IMR-90 (cell line): ENCODE measurements at regions not wholly inside any gene's neighbourhood (a gene's known extent, or its start where the extent isn't known, plus 50 kb on each side); places are given as distances from the start of the nearest gene placed in this dataset.

Experiments
- ATAC-seq: fragments of 200-7000 bp; cut with Tn5 transposase; 2 replicates; pipeline ENCODE4 v1.9.1; 2020; ENCODE audit warnings: low read depth, mild to moderate bottlenecking, moderate library complexity
- BruUV-seq: library from RNA; stranded (reverse); fragments of 400-500 nt; replicated peaks from 2 replicates; lab custom pipeline; 2021; lab: Mats Ljungman, UMichigan
- CTCF ChIA-PET: fragments of 300-600 bp; formaldehyde crosslinking; extraction: SDS; loops from one replicate; lab custom pipeline; 2021; ENCODE audit warnings: antibody characterized with exemption; lab: Yijun Ruan, JAX
- POLR2A ChIA-PET: fragments of 300-600 bp; sonication (Branson Sonifier 250); formaldehyde crosslinking; loops from one replicate; lab custom pipeline; 2022; ENCODE audit warnings: antibody characterized with exemption; ENCODE audit not compliant: unreplicated experiment; lab: Charles Lee
- DNase-seq: peaks from one replicate; pipeline ENCODE4 v3.0.0; 2013
- H2AFZ ChIP-seq: replicated peaks from 2 replicates; pipeline ENCODE3; 2013; ENCODE audit warnings: low read length, mild to moderate bottlenecking; ENCODE audit not compliant: poor library complexity
- H2AK5ac ChIP-seq: 2 replicates; pipeline ENCODE4 v1.6.1; 2013; ENCODE audit warnings: low read depth, low read length, inconsistent platforms
- H2AK9ac ChIP-seq: replicated peaks from 2 replicates; pipeline ENCODE3; 2013; ENCODE audit warnings: mild to moderate bottlenecking, low read depth, low read length, moderate library complexity; ENCODE audit not compliant: poor library complexity
- H2BK120ac ChIP-seq: 2 replicates; pipeline ENCODE4 v1.6.1; 2013; ENCODE audit warnings: low read depth, low read length, inconsistent platforms
- H2BK15ac ChIP-seq: 3 replicates; pipeline ENCODE4 v1.6.1; 2013; ENCODE audit warnings: low read depth, low read length, inconsistent platforms
- H2BK20ac ChIP-seq: 2 replicates; pipeline ENCODE4 v1.6.1; 2013; ENCODE audit warnings: low read depth, mild to moderate bottlenecking, inconsistent platforms, low read length, moderate library complexity
- H2BK5ac ChIP-seq: 2 replicates; pipeline ENCODE4 v1.6.1; 2013; ENCODE audit warnings: mild to moderate bottlenecking, low read depth, low read length, inconsistent platforms; ENCODE audit not compliant: poor library complexity, severe bottlenecking
- H3K14ac ChIP-seq: replicated peaks from 2 replicates; pipeline ENCODE4 v1.6.1; 2013; ENCODE audit warnings: low read depth, low read length, inconsistent platforms
- H3K18ac ChIP-seq: 2 replicates; pipeline ENCODE4 v1.6.1; 2013; ENCODE audit warnings: low read depth, low read length, control low read depth
- H3K23ac ChIP-seq: 2 replicates; pipeline ENCODE4 v1.6.1; 2013; ENCODE audit warnings: low read depth, low read length, inconsistent platforms
- H3K27ac ChIP-seq: 2 replicates; pipeline ENCODE4 v1.5.1; 2013; ENCODE audit warnings: mild to moderate bottlenecking, control low read depth, low read length; ENCODE audit not compliant: insufficient read depth
- H3K27me3 ChIP-seq: 2 replicates; pipeline ENCODE4 v1.6.1; 2013; ENCODE audit warnings: low read length; ENCODE audit not compliant: control insufficient read depth, insufficient read depth
- H3K36me3 ChIP-seq: 2 replicates; pipeline ENCODE4 v1.6.1; 2013; ENCODE audit warnings: low read length, mixed read lengths; ENCODE audit not compliant: control insufficient read depth, insufficient read depth
- H3K4ac ChIP-seq: 2 replicates; pipeline ENCODE4 v1.6.1; 2013; ENCODE audit warnings: low read depth, low read length, inconsistent platforms
- H3K4me1 ChIP-seq: 2 replicates; pipeline ENCODE4 v1.6.1; 2013; ENCODE audit warnings: low read length, mixed read lengths; ENCODE audit not compliant: control insufficient read depth, insufficient read depth
- H3K4me2 ChIP-seq: 2 replicates; pipeline ENCODE4 v1.6.1; 2013; ENCODE audit warnings: low read depth, mild to moderate bottlenecking, control low read depth, low read length, moderate library complexity
- H3K4me3 ChIP-seq: 2 replicates; pipeline ENCODE4 v1.5.1; 2013; ENCODE audit warnings: low read depth, mild to moderate bottlenecking, control low read depth, low read length, moderate library complexity; ENCODE audit not compliant: insufficient read depth
- H3K56ac ChIP-seq: 2 replicates; pipeline ENCODE4 v1.6.1; 2013; ENCODE audit warnings: low read length, inconsistent platforms; ENCODE audit not compliant: insufficient read depth; ENCODE audit errors: extremely low read depth
- H3K79me1 ChIP-seq, 2 experiments: 2 replicates each; pipeline ENCODE4 v1.6.1; 2013; ENCODE audit warnings: low read length in 2 of 2, inconsistent platforms in 1 of 2, low read depth in 1 of 2
- H3K9ac ChIP-seq: 2 replicates; pipeline ENCODE4 v1.6.1; 2013; ENCODE audit warnings: low read depth, low read length, control low read depth
- H3K9me1 ChIP-seq: 2 replicates; pipeline ENCODE4 v1.6.1; 2013; ENCODE audit warnings: low read length, inconsistent platforms; ENCODE audit not compliant: insufficient read depth
- H3K9me3 ChIP-seq: 2 replicates; pipeline ENCODE4 v1.6.1; 2013; ENCODE audit warnings: low read length; ENCODE audit not compliant: control insufficient read depth, insufficient read depth
- H4K20me1 ChIP-seq: 2 replicates; pipeline ENCODE4 v1.6.1; 2013; ENCODE audit warnings: low read length, inconsistent platforms; ENCODE audit not compliant: insufficient read depth
- H4K5ac ChIP-seq: 2 replicates; pipeline ENCODE4 v1.6.1; 2013; ENCODE audit warnings: mild to moderate bottlenecking, low read depth, low read length, control low read depth
- H4K8ac ChIP-seq, 2 experiments: 2 replicates each; pipeline ENCODE4 v1.6.1; 2013; ENCODE audit warnings: low read depth in 2 of 2, low read length in 2 of 2, control low read depth in 1 of 2, inconsistent platforms in 1 of 2
- H4K91ac ChIP-seq: 2 replicates; pipeline ENCODE4 v1.6.1; 2013; ENCODE audit warnings: low read depth, low read length, inconsistent platforms; ENCODE audit not compliant: insufficient read depth
- BHLHE40 ChIP-seq: fragments of 150-350 bp; IDR thresholded peaks from 2 replicates; pipeline ENCODE4 v1.6.1; 2016; ENCODE audit warnings: mild to moderate bottlenecking, low read depth, low read length
- CEBPB ChIP-seq: IDR thresholded peaks from 2 replicates; pipeline ENCODE4 v1.6.1; 2012; ENCODE audit warnings: low read depth, low read length, improper control_type of control experiment
- CHD1 ChIP-seq: IDR thresholded peaks from 2 replicates; pipeline ENCODE4 v1.6.1; 2012; ENCODE audit warnings: low read depth, low read length, improper control_type of control experiment
- CTCF ChIP-seq: conservative IDR thresholded peaks from 2 replicates; pipeline ENCODE4 v1.5.1; 2012; ENCODE audit warnings: mild to moderate bottlenecking, low read depth, low read length, improper control_type of control experiment
- ELK1 ChIP-seq: fragments of 150-350 bp; IDR thresholded peaks from 2 replicates; pipeline ENCODE4 v1.6.1; 2016; ENCODE audit warnings: low read depth, mild to moderate bottlenecking, low read length, moderate library complexity, borderline replicate concordance
- FOS ChIP-seq: fragments of 150-350 bp; IDR thresholded peaks from 2 replicates; pipeline ENCODE4 v1.6.1; 2016; ENCODE audit warnings: low read depth, low read length
- MAFK ChIP-seq: IDR thresholded peaks from 2 replicates; pipeline ENCODE4 v1.6.1; 2012; ENCODE audit warnings: low read depth, low read length, improper control_type of control experiment
- MAZ ChIP-seq: IDR thresholded peaks from 2 replicates; pipeline ENCODE4 v1.6.1; 2012; ENCODE audit warnings: low read depth, mild to moderate bottlenecking, low read length, improper control_type of control experiment, moderate library complexity, borderline replicate concordance
- MXI1 ChIP-seq: IDR thresholded peaks from 2 replicates; pipeline ENCODE4 v1.6.1; 2012; ENCODE audit warnings: low read depth, mild to moderate bottlenecking, low read length, moderate library complexity, borderline replicate concordance
- NFE2L2 ChIP-seq: fragments of 150-350 bp; IDR thresholded peaks from 2 replicates; pipeline ENCODE4 v1.6.1; 2016; ENCODE audit warnings: low read depth, mild to moderate bottlenecking, low read length
- POLR2A ChIP-seq: IDR thresholded peaks from 2 replicates; pipeline ENCODE4 v1.6.1; 2012; ENCODE audit warnings: mild to moderate bottlenecking, low read depth, low read length
- RAD21 ChIP-seq: IDR thresholded peaks from 2 replicates; pipeline ENCODE4 v1.6.1; 2012; ENCODE audit warnings: low read length, improper control_type of control experiment
- RCOR1 ChIP-seq: IDR thresholded peaks from 2 replicates; pipeline ENCODE4 v1.6.1; 2012; ENCODE audit warnings: mild to moderate bottlenecking, low read length, improper control_type of control experiment; ENCODE audit not compliant: insufficient replicate concordance
- RFX5 ChIP-seq: IDR thresholded peaks from 2 replicates; pipeline ENCODE4 v1.8.0; 2012; ENCODE audit warnings: low read depth, mild to moderate bottlenecking, low read length, moderate library complexity
- SMC3 ChIP-seq: fragments of 150-350 bp; IDR thresholded peaks from 2 replicates; pipeline ENCODE4 v1.6.1; 2016; ENCODE audit warnings: low read depth, mild to moderate bottlenecking, antibody characterized with exemption, low read length, moderate library complexity
- USF2 ChIP-seq: fragments of 150-350 bp; IDR thresholded peaks from 2 replicates; pipeline ENCODE4 v1.6.1; 2017; ENCODE audit warnings: mild to moderate bottlenecking, antibody characterized with exemption, low read length, low read depth
- WGBS, 2 experiments: methylation state at CpG; one replicate each; pipeline versions ENCODE4 v1.1.5 to v1.1.7; 2013; ENCODE audit warnings: missing lambda C conversion rate in 2 of 2; ENCODE audit not compliant: insufficient read length in 1 of 2; ENCODE audit errors: extremely low coverage in 2 of 2; 5-methylcytosine and 5-hydroxymethylcytosine counted together
- dilution Hi-C: fragments of 300-500 bp; cut with HindIII; formaldehyde crosslinking; loops from one replicate; pipeline ENCODE4 v1.14.3; 2018; ENCODE audit warnings: low sequenced_read_pairs; ENCODE audit not compliant: unreplicated experiment
- in situ Hi-C: fragments of 300-500 bp; cut with MboI; formaldehyde crosslinking; loops from 3 replicates; pipeline ENCODE4 v1.14.3; 2019; ENCODE audit warnings: low sequenced_read_pairs, inconsistent platforms, mixed read lengths
- intact Hi-C: fragments of 100-400 bp; cut with micrococcal nuclease; formaldehyde crosslinking; loops from 2 replicates; pipeline ENCODE4 v1.10.0; 2022

GRCh38 chr16:72264771-72265170, 92.8 kb upstream of the PMFBP1 start:
- no TSS peak for BruUV-seq
- dilution Hi-C loops = no loop called here
- H3K4ac ChIP-seq = no peak overlapping the region

More at GRCh38 chr16:72264771-72265170, 92.8 kb upstream of the PMFBP1 start:
- ATAC-seq (no peak), DNase-seq (no peak)
- no peak overlapping the region for H3K23ac ChIP-seq
- no peak overlapping the region for H3K4me3 ChIP-seq
- no peaks in the 10 kb centered on the region for H3K9me1 ChIP-seq
- no peak overlapping the region for H3K56ac ChIP-seq
- no peaks in the 10 kb centered on the region for H3K36me3 ChIP-seq
- no peak overlapping the region for H4K91ac ChIP-seq
- no peak overlapping the region for H3K9ac ChIP-seq
- H3K27ac ChIP-seq = no peak overlapping the region
- H3K27me3 ChIP-seq = no peaks in the 10 kb centered on the region
- H3K4me1 ChIP-seq = no peaks in the 10 kb centered on the region; the same call in 1 of the 2 replicates
- no peak overlapping the region for H3K18ac ChIP-seq
- no peak overlapping the region for H2BK20ac ChIP-seq
- CTCF ChIA-PET = interaction anchor here (1.3 kb wide), 1 partner anchor 16 kb away, joined by 3 read pairs; no protein-coding TSS in a partner anchor
- H3K9me3 ChIP-seq = no peaks in the 10 kb centered on the region
- no peak overlapping the region for H2BK120ac ChIP-seq
- H4K20me1 ChIP-seq = no peaks in the 10 kb centered on the region
- in situ Hi-C loops = no loop called here
- no peak overlapping the region for H2AFZ ChIP-seq
- H4K5ac ChIP-seq = no peak overlapping the region
- H2AK5ac ChIP-seq = no peak overlapping the region
- H2BK15ac ChIP-seq = no peak overlapping the region
- POLR2A ChIA-PET = no interaction called here
- WGBS, 2 experiments = no CpG with 5 or more reads among the region's 2 CpGs
- intact Hi-C loops = no loop called here
- no peaks in the 10 kb centered on the region for H3K79me1 ChIP-seq
- TF ChIP-seq SMC3 (no peak), MAFK (no peak), RCOR1 (no peak), USF2 (no peak), FOS (no peak), NFE2L2 (no peak), BHLHE40 (no peak), RAD21 (no peak), RFX5 (no peak), POLR2A (no peak), CTCF (no peak), ELK1 (no peak), MXI1 (no peak), CHD1 (no peak), CEBPB (no peak), MAZ (no peak)
- no peak overlapping the region for H2BK5ac ChIP-seq
- no peak overlapping the region for H3K14ac ChIP-seq
- H3K4me2 ChIP-seq = no peak overlapping the region
- no peak overlapping the region for H4K8ac ChIP-seq
- no peak overlapping the region for H2AK9ac ChIP-seq
